SJCRH30 (cell line): ENCODE measurements at regions not wholly inside any gene's neighbourhood (a gene's known extent, or its start where the extent isn't known, plus 50 kb on each side); places are given as distances from the start of the nearest gene placed in this dataset.

Source experiments
- DNase-seq, 2 experiments: peaks; one replicate each; pipeline ENCODE4 v3.0.0-alpha.2; 2015 to 2020
- H3K27ac ChIP-seq: fragments of 250-450 bp; sonication (Bioruptor Pico); 2 replicates; pipeline ENCODE4 v1.5.1; 2020; ENCODE audit warnings: mild to moderate bottlenecking, moderate library complexity
- H3K27me3 ChIP-seq: fragments of 250-450 bp; sonication (Bioruptor Pico); 2 replicates; pipeline ENCODE4 v1.5.1; 2020; ENCODE audit warnings: mild to moderate bottlenecking, moderate library complexity
- H3K36me3 ChIP-seq: fragments of 250-450 bp; sonication (Bioruptor Pico); 2 replicates; pipeline ENCODE4 v1.5.1; 2020; ENCODE audit warnings: mild to moderate bottlenecking, moderate library complexity
- H3K4me1 ChIP-seq: fragments of 250-450 bp; sonication (Bioruptor Pico); 2 replicates; pipeline ENCODE4 v1.5.1; 2020; ENCODE audit warnings: mild to moderate bottlenecking, moderate library complexity
- H3K4me3 ChIP-seq: fragments of 250-450 bp; sonication (Bioruptor Pico); 2 replicates; pipeline ENCODE4 v1.5.1; 2020; ENCODE audit warnings: mild to moderate bottlenecking, moderate library complexity
- H3K9me3 ChIP-seq: fragments of 250-450 bp; sonication (Bioruptor Pico); replicated peaks from 2 replicates; pipeline ENCODE4 v1.5.1; 2020; ENCODE audit warnings: mild to moderate bottlenecking, moderate library complexity

DNA sequence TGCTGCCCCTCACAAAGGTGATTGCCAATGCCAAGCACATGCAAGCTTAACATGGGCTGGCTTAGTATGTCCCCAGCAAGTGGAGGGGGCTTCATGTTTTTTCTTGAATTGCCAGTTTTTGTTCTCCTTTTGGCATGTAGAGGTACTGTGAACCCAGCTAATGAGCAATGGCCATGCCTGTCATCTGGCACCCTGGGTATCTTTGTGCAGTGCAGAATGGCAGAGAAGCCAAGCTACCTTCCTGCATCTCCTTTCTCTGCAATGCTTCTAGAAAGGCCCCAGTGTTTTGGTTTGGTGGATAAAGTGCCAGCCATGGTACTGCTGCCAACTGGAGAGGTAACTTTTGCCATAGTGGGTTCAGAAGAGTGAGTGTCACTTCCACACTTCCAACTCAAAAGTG is 576.9 kb downstream of the CMPK2 start:
- Histone ChIP-seq H3K4me1 (no peaks in the 10 kb centered on the region), H3K36me3 (no peaks in the 10 kb centered on the region), H3K27me3 (no peaks in the 10 kb centered on the region), H3K4me3 (no peak overlapping the region), H3K9me3 (no peaks in the 10 kb centered on the region), H3K27ac (no peak overlapping the region)
- DNase-seq, result no peak

DNA sequence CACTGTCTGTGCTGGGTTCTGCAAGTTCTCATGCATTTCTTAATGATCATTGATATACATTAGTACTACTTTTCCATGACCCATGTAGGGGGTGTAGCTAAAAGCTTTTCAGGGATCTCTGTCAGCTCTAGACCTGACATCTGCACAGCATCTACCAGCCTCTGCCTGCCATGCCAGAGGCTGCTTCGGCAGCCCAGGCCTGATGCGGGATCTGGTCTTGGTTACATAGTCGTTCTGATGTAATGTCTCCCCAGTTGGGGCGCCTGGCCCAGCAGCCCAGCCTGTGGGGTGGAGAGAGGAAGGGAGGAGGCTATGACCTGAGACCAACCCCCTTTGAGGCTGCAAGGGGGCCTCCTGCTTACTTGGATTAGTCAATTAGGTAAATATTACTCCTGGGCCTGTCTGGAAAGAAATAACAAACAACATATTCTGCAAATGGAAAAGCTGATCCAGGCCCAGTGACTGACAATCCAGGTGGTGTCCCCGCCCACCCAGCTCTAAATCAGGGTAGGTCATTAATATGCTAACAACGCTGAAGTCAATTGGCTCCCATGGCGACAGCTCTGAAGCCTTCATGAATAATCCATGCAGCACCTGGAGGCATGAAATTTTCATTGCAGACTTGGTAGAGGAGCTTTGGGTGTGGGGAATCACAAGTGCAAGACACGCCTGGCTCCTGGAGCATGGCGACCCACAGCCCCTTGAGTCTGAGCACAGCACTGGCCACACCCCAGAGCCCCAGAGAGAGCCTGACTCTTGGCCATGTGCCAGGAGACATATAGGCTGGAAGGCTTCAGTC is 575.3 kb downstream of the CMPK2 start:
- DNase-seq, result peak in 1 of 2 experiments; percentile 30
- Histone ChIP-seq H3K27ac (no peak overlapping the region), H3K27me3 (no peaks in the 10 kb centered on the region), H3K9me3 (no peaks in the 10 kb centered on the region), H3K4me3 (no peak overlapping the region), H3K4me1 (no peaks in the 10 kb centered on the region), H3K36me3 (no peaks in the 10 kb centered on the region)

DNA sequence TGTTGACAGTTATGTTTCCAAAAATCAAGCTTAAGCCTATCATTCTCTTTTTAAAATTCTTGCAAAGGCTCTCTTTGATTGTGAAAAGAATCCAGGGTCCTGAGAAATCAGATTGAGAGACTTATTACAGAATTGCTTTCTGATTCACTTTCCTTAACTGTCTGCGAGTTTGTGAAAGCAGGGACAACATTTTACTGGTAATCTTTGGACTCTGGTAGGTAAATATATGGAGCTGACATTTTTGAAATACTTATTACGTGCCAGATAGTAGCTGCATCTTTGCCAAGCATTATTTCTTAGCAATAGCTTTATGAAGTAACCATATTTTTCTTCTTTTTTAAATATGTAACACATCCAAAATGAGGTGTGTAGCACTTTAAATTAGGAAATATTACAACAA is 570.9 kb downstream of the CMPK2 start:
- Histone ChIP-seq H3K4me3 (no peak overlapping the region), H3K9me3 (no peaks in the 10 kb centered on the region), H3K27ac (no peak overlapping the region), H3K36me3 (no peaks in the 10 kb centered on the region), H3K4me1 (no peaks in the 10 kb centered on the region), H3K27me3 (no peaks in the 10 kb centered on the region)
- DNase-seq, result no peak

DNA sequence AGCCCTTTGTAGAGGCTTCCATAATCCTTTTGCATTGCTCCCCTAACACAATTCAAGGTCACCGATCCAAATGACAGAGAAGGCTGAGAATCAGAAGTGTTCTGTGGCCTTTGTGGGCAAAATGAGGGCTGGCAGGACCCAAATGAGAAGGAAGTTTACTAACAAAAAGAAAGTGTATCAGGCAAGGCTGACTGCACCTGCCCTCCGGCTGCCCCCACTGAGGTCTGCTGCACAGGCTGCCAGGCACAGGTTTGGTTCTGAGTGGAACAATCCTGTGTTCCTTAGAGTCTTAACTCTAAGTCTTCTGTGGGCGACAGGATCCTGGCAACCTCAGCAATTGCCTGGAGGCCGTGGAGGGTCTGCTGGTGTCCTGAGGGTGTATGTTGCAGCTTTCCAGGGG is 568.5 kb downstream of the CMPK2 start:
- Histone ChIP-seq H3K4me1 (no peaks in the 10 kb centered on the region), H3K27me3 (no peaks in the 10 kb centered on the region), H3K4me3 (no peak overlapping the region), H3K27ac (no peak overlapping the region), H3K9me3 (no peaks in the 10 kb centered on the region), H3K36me3 (no peaks in the 10 kb centered on the region)
- DNase-seq, result no peak

DNA sequence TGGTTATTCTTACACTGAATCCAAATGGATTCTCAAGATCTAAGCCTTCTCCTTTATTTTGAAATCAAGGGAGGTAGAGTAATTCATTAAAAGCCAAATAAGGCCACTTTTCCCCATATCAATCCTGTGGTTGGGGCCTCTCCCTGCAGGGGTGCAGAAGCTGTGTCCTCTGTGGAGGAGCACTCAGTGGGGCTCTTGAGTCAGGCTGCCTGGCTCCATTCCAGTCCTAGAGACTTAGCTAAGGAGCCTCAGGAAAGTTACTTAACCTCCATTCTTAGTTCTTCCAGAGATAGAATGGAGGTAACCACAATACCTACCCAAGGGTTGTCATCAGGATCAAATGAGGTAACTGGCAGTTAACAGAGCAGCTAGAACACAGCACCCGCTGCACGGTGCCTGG is 564.3 kb downstream of the CMPK2 start:
- no peaks in the 10 kb centered on the region for H3K36me3 ChIP-seq
- H3K4me1 ChIP-seq, result no peaks in the 10 kb centered on the region
- no peak for DNase-seq
- H3K4me3 ChIP-seq, result no peak overlapping the region
- H3K9me3 ChIP-seq, result no peaks in the 10 kb centered on the region
- H3K27ac ChIP-seq, result no peak overlapping the region
- no peaks in the 10 kb centered on the region for H3K27me3 ChIP-seq

DNA sequence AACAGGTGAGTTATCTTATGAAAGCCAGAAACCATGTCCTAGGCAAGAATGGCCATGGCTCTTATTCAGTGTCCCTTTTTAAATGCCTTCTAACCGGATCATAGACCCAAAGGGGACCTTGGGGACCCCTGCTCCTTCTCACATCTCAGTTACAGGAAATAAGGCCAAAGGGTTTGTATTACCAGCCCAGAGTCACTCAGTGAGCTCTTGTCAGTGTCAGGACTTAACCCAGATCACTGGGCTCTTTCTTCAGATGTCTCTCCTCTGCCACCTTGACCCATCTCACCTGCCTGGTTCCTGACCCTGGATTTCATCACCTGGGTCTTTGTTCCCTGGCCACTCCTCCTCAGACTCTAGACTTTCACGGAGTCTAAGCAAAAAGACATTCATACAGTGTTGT is 556.7 kb downstream of the CMPK2 start:
- Histone ChIP-seq H3K4me3 (no peak overlapping the region), H3K36me3 (no peaks in the 10 kb centered on the region), H3K27ac (no peak overlapping the region), H3K27me3 (peaks cover 9% of the 10 kb centered on the region; the same call in 1 of the 2 replicates), H3K9me3 (no peaks in the 10 kb centered on the region), H3K4me1 (no peaks in the 10 kb centered on the region)
- DNase-seq, result no peak

DNA sequence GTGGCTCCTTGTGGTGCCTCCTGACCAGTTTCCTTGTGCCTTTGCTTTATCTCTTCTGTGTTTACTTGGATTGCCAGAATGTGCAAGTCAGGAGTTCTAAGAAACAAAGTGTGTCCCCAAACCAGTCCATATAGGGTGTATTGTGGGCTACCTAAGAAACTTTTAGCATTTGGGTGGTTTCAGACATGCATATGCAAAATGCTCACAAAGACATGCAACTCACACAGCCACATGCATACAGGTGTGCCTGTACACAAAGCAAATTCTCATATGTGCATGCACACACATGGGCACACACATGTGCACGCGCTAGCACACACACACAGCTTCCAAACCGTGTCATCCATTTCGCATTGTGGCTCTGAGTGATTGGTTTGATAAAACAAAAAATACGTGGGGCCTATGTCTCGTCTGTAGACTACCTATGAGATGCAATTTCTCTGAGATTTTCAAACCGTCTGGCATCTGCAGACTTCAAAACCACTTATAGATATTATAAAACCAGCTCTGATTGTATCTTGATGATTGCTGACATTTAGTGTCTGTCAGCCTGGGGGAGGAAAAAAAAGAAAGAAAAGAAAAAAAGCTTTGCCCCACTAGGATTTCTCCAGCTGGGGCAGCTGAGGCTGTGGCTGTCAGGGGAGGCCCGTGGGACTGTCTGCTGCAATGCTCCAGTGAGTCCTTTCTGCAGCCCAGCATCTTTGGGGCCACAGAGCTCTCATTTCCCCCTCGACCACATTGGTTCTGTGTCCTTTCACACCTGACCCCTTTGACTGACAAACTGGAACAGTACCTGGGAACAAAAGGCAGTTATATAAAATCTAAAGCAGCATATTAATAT is 556.1 kb downstream of the CMPK2 start:
- Histone ChIP-seq H3K9me3 (no peaks in the 10 kb centered on the region), H3K4me3 (no peak overlapping the region), H3K27me3 (peaks cover 9% of the 10 kb centered on the region; the same call in 1 of the 2 replicates), H3K4me1 (no peaks in the 10 kb centered on the region), H3K27ac (no peak overlapping the region), H3K36me3 (no peaks in the 10 kb centered on the region)
- DNase-seq, result no peak

DNA sequence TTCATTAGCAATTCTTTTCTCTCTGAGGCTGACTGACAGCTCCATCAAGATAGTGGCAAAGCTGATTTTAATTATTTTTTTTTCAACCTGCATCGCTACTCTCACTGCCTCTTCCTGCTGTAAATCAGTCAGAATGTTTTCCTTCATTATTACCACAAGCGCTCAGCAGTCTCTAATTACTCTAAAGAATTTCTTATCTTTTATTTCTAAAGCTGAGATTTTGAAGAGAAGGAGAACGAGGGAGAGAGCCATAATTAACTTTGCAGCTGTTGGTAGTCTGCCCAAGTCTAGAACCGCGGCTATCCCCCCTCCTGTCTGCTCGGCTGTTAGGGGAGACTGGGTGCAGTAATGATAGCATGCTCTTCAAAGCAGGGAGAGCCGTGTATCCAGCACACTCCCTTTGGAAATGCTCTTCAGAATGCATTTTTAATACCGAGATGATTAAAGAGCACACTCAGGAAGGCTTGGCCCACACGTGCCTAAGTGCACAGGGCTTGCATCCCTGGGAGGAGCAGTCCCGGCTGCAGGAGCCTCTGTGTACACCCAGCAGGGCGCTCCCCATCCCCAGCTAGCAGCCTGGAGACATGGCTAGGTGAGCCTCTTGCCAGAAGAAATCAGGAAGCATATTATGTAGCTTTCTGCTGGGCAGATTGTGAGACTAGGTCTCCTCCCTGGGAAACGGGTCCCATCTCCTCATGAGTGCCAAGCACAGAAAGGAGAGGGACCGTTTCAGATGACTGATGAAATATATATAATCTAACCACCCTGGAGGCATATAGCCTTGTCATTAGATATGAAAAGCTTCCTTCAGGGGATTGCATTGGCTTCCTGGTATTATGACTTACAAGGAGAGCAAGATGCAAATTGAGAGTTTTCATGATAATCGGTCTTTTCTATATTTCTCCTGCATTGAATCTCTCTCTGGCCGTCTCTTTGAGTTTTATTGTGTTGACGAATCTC is 555.2 kb downstream of the CMPK2 start:
- Histone ChIP-seq H3K4me3 (no peak overlapping the region), H3K27ac (no peak overlapping the region), H3K27me3 (peaks cover 9% of the 10 kb centered on the region; the same call in 1 of the 2 replicates), H3K9me3 (no peaks in the 10 kb centered on the region), H3K4me1 (no peaks in the 10 kb centered on the region), H3K36me3 (no peaks in the 10 kb centered on the region)
- peak in 1 of 2 experiments; percentile 31 for DNase-seq

DNA sequence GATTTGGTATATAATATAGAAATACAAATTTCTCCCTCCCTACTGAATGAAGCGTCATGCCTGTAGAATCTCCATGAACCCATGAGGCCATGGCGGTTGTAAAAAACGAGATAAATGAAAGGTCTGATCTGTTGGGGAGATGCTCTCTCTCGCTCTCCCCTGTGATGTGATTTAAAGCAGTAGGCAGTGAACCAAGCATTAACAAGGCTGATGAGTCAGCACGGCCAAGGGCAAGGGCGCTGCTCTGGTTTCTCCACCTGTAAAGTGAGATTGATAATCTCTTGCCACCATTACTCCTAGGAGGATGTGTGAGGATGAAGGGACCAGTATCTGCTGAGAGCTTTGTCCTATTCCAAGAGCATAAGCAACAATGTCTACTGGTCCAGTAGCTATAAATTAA is 553.3 kb downstream of the CMPK2 start:
- no peak overlapping the region for H3K27ac ChIP-seq
- no peaks in the 10 kb centered on the region for H3K9me3 ChIP-seq
- peaks cover 9% of the 10 kb centered on the region; the same call in 1 of the 2 replicates for H3K27me3 ChIP-seq
- H3K4me3 ChIP-seq, result no peak overlapping the region
- H3K36me3 ChIP-seq, result no peaks in the 10 kb centered on the region
- no peaks in the 10 kb centered on the region for H3K4me1 ChIP-seq
- DNase-seq, result no peak

DNA sequence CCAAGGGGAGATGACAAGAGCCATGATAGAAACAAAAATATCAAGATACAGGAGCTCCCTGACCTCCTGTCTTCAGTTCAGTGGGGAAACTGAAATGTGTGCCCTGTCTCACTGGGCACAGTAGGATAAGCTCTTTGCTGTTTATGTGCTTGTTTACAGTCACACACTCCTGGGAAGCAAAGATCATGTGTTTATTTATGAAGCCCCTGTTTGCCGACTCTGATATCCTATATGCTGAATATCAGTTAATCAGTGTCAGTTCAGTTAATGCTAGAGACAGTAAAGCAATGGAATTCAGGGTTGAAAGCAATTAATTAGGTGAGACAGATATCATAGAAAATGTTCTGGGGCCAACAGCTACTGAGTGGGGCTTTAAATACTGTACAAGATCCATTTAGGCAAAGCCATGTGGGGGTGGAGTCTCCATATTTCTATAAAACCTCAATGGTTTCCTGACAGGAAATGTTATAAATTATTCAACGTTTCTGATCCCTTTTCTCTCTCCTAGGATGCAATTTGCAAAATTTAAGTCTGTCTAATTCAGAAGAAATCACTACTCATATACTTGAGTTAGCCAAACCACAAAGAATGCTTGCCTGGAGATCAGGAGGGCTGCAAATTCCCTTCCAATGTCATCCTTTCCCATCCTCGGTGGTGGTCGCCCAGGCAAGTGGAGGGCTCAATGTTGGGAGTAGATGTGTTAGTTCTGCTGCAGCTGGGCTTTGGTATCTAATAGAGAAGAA is 551.3 kb downstream of the CMPK2 start:
- H3K36me3 ChIP-seq, result no peaks in the 10 kb centered on the region
- no peaks in the 10 kb centered on the region for H3K9me3 ChIP-seq
- H3K27ac ChIP-seq, result no peak overlapping the region
- DNase-seq, result no peak
- H3K27me3 ChIP-seq, result peaks cover 9% of the 10 kb centered on the region; the same call in 1 of the 2 replicates
- H3K4me3 ChIP-seq, result no peak overlapping the region
- no peaks in the 10 kb centered on the region for H3K4me1 ChIP-seq

DNA sequence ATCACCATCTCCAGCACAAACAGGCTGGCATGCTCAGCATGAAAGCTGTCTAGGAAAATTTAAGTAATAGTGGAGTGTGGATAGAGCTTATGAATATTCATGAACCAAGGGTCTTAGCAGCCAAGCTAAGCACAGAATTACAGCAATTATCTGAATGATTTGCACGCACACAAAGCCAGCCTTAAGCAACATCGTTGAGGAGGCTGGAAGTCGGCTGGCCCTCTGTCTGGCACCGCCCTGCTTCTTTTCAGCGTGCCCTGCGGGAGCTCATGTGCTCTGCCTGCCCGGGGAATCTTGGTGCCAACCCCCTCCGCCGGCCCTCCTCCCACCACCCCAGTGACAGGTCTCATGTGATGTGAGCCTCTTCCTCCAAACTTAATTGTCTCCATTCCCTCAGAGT is 540.1 kb downstream of the CMPK2 start:
- DNase-seq, result no peak
- Histone ChIP-seq H3K27me3 (no peaks in the 10 kb centered on the region), H3K4me3 (no peak overlapping the region), H3K27ac (no peak overlapping the region), H3K4me1 (no peaks in the 10 kb centered on the region), H3K36me3 (no peaks in the 10 kb centered on the region), H3K9me3 (no peaks in the 10 kb centered on the region)

DNA sequence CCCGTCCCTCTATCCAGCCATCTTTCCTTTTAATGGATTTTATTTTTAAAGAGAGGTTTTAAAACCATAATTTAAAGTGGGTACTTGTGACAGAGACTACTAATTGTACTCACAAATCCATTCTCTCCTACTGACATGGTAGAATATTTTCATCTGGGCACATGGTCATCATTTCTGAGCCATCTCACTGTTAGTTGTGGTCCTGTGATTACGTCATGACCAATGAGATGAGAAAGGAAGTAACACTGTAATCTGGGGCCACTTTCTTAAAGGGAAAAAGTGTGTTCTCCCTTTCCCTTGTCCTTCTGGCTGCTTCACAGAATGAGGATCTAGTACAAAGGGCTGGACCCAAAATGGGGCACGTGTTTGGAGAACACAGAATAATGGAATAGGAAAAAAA is 538.7 kb downstream of the CMPK2 start:
- Histone ChIP-seq H3K4me1 (no peaks in the 10 kb centered on the region), H3K9me3 (no peaks in the 10 kb centered on the region), H3K4me3 (no peak overlapping the region)

DNA sequence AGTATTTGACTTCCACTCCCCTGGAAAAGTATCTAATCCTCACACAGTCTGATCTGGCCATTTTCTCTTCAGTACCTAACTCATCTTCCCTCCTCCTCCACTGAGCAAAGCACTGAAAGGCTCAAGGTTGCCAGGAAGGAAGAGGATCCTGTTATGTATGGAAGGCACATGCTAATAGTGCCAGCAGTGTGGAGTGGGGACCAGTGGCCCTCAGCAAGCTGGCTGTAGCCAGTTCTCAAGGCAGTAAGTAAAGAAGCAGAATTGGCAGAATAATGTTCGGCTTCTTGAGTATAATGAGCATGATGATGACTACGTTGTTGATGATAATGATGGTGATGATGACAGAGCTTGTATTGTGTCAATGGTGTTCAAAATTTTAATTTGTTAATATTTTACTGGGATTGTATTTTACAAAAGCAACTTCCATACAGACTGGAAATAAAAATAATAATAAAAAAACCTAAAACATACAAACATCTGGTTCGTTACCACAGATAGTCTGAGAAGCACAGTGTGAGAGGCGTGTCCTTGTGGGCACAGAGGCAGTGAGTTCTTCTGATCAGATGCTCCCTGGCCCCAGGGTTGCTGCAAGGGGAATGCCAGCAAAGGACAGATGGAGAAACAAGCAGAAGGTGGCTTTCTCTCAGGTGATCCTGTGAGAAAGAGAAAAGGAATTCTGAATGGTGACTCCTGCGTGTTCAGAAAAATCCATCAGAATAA is 528.8 kb downstream of the CMPK2 start:
- no peak for DNase-seq
- 0 out of 2 replicates have a peak, but pooled peaks cover 4% of the 10 kb centered on the region for H3K4me1 ChIP-seq
- no peak overlapping the region for H3K27ac ChIP-seq
- no peaks in the 10 kb centered on the region for H3K9me3 ChIP-seq
- H3K27me3 ChIP-seq, result no peaks in the 10 kb centered on the region
- H3K36me3 ChIP-seq, result no peaks in the 10 kb centered on the region
- no peak overlapping the region for H3K4me3 ChIP-seq

More for the DNA sequence above, 538.7 kb downstream of the CMPK2 start:
- H3K36me3 ChIP-seq, result no peaks in the 10 kb centered on the region
- DNase-seq, result no peak
- no peaks in the 10 kb centered on the region for H3K27me3 ChIP-seq
- H3K27ac ChIP-seq, result no peak overlapping the region
